ENCODE measurements at regions not wholly inside any gene's neighbourhood (a gene's known extent, or its start where the extent isn't known, plus 50 kb on each side); places are given as distances from the start of the nearest gene placed in this dataset.

DNA sequence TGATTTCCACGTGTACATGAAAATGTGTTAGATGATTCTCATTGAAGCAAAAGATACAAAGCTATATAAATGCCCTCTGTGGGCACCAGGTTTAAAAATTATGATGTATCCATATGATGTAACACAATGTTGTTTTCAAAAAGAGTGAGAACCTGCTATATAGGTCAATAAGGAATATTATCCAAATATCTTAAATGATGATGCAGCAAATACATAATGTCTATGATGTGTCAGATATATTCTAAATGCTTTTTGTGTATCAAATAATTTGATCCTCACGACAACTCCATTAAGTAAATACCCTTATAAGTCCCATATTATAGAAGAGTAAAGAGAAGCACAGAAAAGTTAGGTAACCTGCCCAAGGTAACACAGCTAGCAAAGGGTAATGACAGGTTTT, 393.0 kb upstream of the DCN start:
- TF ChIP-seq, protein P1, sequence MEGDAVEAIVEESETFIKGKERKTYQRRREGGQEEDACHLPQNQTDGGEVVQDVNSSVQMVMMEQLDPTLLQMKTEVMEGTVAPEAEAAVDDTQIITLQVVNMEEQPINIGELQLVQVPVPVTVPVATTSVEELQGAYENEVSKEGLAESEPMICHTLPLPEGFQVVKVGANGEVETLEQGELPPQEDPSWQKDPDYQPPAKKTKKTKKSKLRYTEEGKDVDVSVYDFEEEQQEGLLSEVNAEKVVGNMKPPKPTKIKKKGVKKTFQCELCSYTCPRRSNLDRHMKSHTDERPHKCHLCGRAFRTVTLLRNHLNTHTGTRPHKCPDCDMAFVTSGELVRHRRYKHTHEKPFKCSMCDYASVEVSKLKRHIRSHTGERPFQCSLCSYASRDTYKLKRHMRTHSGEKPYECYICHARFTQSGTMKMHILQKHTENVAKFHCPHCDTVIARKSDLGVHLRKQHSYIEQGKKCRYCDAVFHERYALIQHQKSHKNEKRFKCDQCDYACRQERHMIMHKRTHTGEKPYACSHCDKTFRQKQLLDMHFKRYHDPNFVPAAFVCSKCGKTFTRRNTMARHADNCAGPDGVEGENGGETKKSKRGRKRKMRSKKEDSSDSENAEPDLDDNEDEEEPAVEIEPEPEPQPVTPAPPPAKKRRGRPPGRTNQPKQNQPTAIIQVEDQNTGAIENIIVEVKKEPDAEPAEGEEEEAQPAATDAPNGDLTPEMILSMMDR (IDR thresholded peaks at IDR 0.05; ENCODE audit: low read length), result no peak
- no peak for TF ChIP-seq EZH2 (IDR thresholded peaks at IDR 0.05; ENCODE audit: borderline replicate concordance, low read length)
